Psoas muscle (tissue), 7 donors: ENCODE measurements at regions not wholly inside any gene's neighbourhood (a gene's known extent, or its start where the extent isn't known, plus 50 kb on each side); places are given as distances from the start of the nearest gene placed in this dataset.

Experiments used
- ATAC-seq, 4 donors: fragments of 200-7000 bp; cut with Tn5 transposase; one replicate each; pipeline ENCODE4 v1.9.1; 2020; ENCODE audit warnings: moderate library complexity in 3 of 4, mild to moderate bottlenecking in 2 of 4
- DNase-seq, 2 donors: peaks; one replicate each; pipeline ENCODE4 v3.0.0-alpha.2; 2020
- H3K27ac ChIP-seq: fragments of 200-600 bp; one replicate; pipeline ENCODE4 v1.8.0; 2022
- H3K27me3 ChIP-seq, 3 donors: fragments of 200-600 bp in 1 of 3; one replicate each; pipeline versions ENCODE4 v1.6.1 to v1.8.0; 2013 to 2022; ENCODE audit warnings: low read length in 2 of 3, mild to moderate bottlenecking in 2 of 3, moderate library complexity in 1 of 3; ENCODE audit not compliant: insufficient read depth in 3 of 3
- H3K36me3 ChIP-seq, 2 donors: fragments of 200-600 bp in 1 of 2; one replicate each; pipeline versions ENCODE4 v1.6.1 to v1.8.0; 2013 to 2022; ENCODE audit warnings: low read depth in 1 of 2, mild to moderate bottlenecking in 1 of 2, moderate library complexity in 1 of 2; ENCODE audit not compliant: insufficient read depth in 1 of 2
- H3K4me1 ChIP-seq: fragments of 200-600 bp; one replicate; pipeline ENCODE4 v1.8.0; 2022
- H3K4me3 ChIP-seq: fragments of 200-600 bp; one replicate; pipeline ENCODE4 v1.8.0; 2022; ENCODE audit warnings: mild to moderate bottlenecking
- H3K9me3 ChIP-seq: fragments of 200-600 bp; one replicate; pipeline ENCODE4 v1.8.0; 2022
- CTCF ChIP-seq: fragments of 200-600 bp; IDR thresholded peaks from one replicate; pipeline ENCODE4 v1.8.0; 2022; ENCODE audit warnings: antibody characterized with exemption
- WGBS, 3 donors: extraction: QIAGEN DNeasy Blood & Tissue Kit; methylation state at CpG; one replicate each; pipeline versions ENCODE4 v1.1.6 to v1.1.7; 2013; 5-methylcytosine and 5-hydroxymethylcytosine counted together
- intact Hi-C, 2 donors: fragments of 100-400 bp; cut with DNase I; formaldehyde crosslinking; loops; one replicate each; pipeline versions ENCODE4 v1.11.0 to v1.14.2; 2022
- donor health status: healthy with polysubstance abuse.
- donor health status: DM: no; HTN: no; CAD: no; lungs with moderate emphysema.
- donor health status: Bipolar disorder and iron deficiency.
- donor health status: healthy.
- donor health status: DM: yes; HTN: yes; CAD: no.
- donor health status: DM: no; HTN: no; CAD: no.
- donor health status: DM: yes; HTN: yes; CAD: no.

DNA sequence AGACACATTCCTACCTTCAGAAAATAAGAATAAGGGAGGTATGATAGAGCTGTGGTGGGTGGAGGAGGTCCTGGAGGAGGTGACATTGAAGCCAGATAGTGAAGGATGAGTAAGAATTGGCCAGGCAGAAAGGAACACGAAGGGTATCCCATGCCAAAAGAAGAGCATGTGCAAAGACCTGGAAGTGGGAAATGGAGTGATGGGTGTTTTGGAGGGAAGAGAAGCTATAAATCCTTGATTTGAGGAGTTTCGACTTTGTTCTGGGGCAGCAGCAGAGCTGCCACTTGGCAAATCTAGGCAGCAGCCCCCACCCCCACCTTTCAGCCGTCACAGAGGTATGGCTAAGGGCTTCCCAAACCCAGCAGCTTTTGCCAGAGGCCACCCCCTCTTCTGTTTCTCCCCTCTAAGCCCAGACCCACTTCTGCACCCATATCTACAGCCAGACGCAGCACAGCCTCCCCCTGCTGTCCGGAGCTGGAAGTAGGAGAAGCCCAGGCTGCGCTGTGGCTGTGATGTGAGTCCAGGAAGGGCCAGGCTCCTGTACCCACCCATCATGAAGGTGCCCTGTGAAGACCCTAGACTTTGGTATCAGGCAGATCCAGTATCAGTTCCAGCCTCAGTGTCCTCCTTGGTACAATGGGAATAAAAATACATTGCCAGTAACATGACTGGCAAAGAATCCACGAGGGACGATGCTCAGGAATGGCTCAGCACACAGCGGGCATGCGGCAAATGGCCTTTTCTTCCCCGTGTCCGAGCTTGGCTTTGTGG, 188.7 kb upstream of the LINGO1 start:
- H3K4me1 ChIP-seq: no peaks in the 10 kb centered on the region
- H3K27me3 ChIP-seq: peaks cover 0 to 54% (median 32%) of the 10 kb centered on the region in 3 donors
- intact Hi-C loops: loop anchor here in 1 of 2 donors (1.0 to 5.0 kb wide), 2 partner anchors 164 to 188 kb away; no protein-coding TSS in a partner anchor
- H3K9me3 ChIP-seq: no peaks in the 10 kb centered on the region
- H3K27ac ChIP-seq: no peak overlapping the region
- peak; percentile 52 for TF ChIP-seq CTCF
- H3K4me3 ChIP-seq: no peak overlapping the region
- WGBS, 3 donors: 32 to 40% (median 36%) methylated on average over 12 of the region's 12 CpGs
- ATAC-seq: peak; percentile 69 to 82 (median 74)
- DNase-seq: no peak
- H3K36me3 ChIP-seq: no peaks in the 10 kb centered on the region

DNA sequence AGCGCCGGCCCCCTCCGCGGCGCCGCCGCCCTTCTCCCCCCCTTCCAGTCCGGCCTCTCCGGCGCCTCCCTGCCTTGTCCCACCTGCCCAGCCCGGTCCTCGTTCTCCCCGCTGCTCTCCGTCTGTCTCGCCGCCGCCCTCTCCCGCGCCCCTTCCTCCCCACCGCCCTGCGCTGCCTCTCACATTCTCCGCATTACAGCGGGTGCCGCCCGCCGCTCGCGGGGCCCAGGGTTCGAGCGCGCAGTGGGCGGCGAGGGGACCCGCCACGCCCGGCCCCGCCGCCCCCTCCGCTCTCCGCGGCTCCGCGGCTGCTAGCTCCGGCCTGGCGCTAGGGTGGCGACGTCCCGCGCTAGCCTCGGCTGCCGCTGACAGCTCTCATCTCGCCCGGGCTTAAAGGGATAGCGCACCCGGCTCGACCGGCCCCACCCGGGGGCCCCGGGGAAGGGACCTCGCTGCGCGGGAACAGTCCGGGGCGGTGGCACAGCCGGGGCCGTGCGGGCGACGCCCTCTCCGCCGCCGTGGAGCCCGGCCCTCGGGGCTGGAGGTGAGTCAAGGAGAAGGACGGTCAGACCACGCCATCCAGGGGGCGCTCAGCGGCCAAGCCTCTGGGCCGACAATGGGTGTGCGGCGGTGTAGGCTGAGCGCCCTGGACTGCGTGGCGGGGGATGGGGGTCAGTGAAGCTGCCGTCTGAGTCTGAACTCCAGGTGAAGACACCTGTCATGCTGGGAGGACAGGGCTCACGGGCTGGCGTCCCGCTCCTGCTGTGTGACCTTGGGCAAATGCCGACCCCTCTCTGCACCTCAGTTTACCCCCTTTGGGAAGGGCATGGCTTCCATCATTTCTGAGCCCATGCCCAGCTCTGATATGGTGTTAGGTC, 187.4 kb upstream of the LINGO1 start:
- H3K27ac ChIP-seq: no peak overlapping the region
- H3K9me3 ChIP-seq: no peaks in the 10 kb centered on the region
- H3K27me3 ChIP-seq: peaks cover 0 to 65% (median 32%) of the 10 kb centered on the region in 3 donors
- H3K4me1 ChIP-seq: no peaks in the 10 kb centered on the region
- no peak for TF ChIP-seq CTCF
- H3K4me3 ChIP-seq: peak overlapping the region; percentile 61
- 1 to 2% (median 1%) methylated on average over 38 to 89 of the region's 89 CpGs for WGBS, 3 donors
- DNase-seq (no peak), ATAC-seq (peak in 3 of 4 donors; percentile 29 to 57 (median 52))
- H3K36me3 ChIP-seq: no peaks in the 10 kb centered on the region
- intact Hi-C loops: loop anchor here in 1 of 2 donors (5.0 kb wide), 1 partner anchor 163 kb away; no protein-coding TSS in a partner anchor

- no peak for DNase-seq
- H3K9me3 ChIP-seq: no peaks in the 10 kb centered on the region
- TF ChIP-seq CTCF: no peak
- H3K4me3 ChIP-seq: peak overlapping the region; percentile 61
- no peak overlapping the region for H3K27ac ChIP-seq
- peaks cover 0 to 65% (median 32%) of the 10 kb centered on the region in 3 donors for H3K27me3 ChIP-seq
- no peaks in the 10 kb centered on the region for H3K36me3 ChIP-seq
- 0 to 1% (median 1%) methylated on average over 33 to 120 of the region's 120 CpGs for WGBS, 3 donors
- no peak for ATAC-seq
- no peaks in the 10 kb centered on the region for H3K4me1 ChIP-seq
- intact Hi-C loops: no loop called here
Observed at GRCh38 chr15:77819048-77819850, 186.5 kb upstream of the LINGO1 start.

DNA sequence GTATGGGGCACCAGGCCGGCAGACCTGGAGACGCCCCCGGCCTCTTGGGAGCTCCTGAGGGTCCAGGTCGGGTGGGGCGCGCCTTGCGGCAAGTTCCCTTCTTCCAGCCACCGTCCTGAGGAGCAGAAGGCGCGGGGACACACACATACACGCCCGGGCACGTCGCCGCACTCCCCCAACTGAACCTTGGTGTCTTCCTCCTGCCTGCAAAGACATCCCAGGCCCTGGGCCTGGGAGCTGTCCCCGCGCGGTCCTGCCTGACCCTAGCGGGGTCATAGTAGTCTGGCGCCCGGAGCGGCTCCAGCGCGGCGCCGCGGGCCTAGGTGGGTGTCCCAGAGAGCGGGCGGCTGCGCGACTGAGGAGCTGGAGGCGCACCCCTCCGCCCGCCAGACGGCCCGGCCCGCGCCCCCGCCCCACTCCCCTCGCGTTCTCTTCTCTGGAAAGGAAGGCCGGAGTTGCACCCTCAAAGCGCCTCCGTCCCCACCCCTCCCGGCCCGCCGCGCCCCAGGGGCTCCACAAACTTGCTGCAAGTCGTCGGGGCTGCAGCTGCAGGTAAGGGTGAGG, 185.9 kb upstream of the LINGO1 start:
- no peak for TF ChIP-seq CTCF
- peaks cover 0 to 65% (median 32%) of the 10 kb centered on the region in 3 donors for H3K27me3 ChIP-seq
- ATAC-seq: no peak
- WGBS, 3 donors: 21 to 29% (median 27%) methylated on average over 35 to 50 of the region's 50 CpGs
- intact Hi-C loops: no loop called here
- H3K4me3 ChIP-seq: no peak overlapping the region
- H3K36me3 ChIP-seq: no peaks in the 10 kb centered on the region
- no peaks in the 10 kb centered on the region for H3K9me3 ChIP-seq
- no peaks in the 10 kb centered on the region for H3K4me1 ChIP-seq
- DNase-seq: no peak
- H3K27ac ChIP-seq: no peak overlapping the region
